Eye (tissue), 1 donor: ENCODE measurements at regions not wholly inside any gene's neighbourhood (a gene's known extent, or its start where the extent isn't known, plus 50 kb on each side); places are given as distances from the start of the nearest gene placed in this dataset.
"Not testable (repeated sequence)": the region's sequence is repeated elsewhere in the genome, so short reads cannot be mapped to it uniquely, and the experiment has no call there.

Experiments
- DNase-seq: peaks from one replicate; pipeline ENCODE4 v3.0.0-alpha.2; 2015

GRCh38 chr6:26267083-26267589, 97.9 kb upstream of the BTN3A2 start:
- no peak for DNase-seq

GRCh38 chr6:26268659-26269402, 96.2 kb upstream of the BTN3A2 start:
- peak; percentile 28 for DNase-seq

GRCh38 chr6:26269531-26270485, 95.2 kb upstream of the BTN3A2 start:
- DNase-seq = peak; percentile 47

- DNase-seq = no peak
Measured at GRCh38 chr6:26270486-26270861, 94.5 kb upstream of the BTN3A2 start.

- DNase-seq = peak; percentile 98
Measured at GRCh38 chr6:26270903-26271667, 93.9 kb upstream of the BTN3A2 start.

DNA sequence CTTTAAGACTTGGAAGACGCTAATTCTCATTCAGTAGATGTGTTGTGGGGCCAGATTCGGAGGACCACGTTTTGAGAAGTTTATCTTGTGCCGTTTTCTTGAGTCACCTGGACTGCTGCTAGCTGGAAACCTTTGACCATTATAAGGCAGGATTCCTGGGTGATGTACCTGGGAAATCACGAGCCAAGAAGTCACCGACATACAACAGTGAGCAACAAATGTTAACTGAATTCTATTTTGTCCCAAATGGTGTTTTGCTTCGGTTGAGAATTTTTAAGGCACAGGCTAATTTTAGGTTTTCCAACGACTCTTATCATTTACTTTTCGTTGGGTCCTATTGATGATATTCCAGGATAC, 93.4 kb upstream of the BTN3A2 start:
- no peak for DNase-seq

GRCh38 chr6:26272171-26272637, 92.8 kb upstream of the BTN3A2 start:
- no peak for DNase-seq

- DNase-seq = peak; percentile 72
Measured at GRCh38 chr6:26273673-26274588, 91.1 kb upstream of the BTN3A2 start.

- DNase-seq = no peak
Measured at GRCh38 chr6:26275663-26276062, 89.3 kb upstream of the BTN3A2 start.

DNA sequence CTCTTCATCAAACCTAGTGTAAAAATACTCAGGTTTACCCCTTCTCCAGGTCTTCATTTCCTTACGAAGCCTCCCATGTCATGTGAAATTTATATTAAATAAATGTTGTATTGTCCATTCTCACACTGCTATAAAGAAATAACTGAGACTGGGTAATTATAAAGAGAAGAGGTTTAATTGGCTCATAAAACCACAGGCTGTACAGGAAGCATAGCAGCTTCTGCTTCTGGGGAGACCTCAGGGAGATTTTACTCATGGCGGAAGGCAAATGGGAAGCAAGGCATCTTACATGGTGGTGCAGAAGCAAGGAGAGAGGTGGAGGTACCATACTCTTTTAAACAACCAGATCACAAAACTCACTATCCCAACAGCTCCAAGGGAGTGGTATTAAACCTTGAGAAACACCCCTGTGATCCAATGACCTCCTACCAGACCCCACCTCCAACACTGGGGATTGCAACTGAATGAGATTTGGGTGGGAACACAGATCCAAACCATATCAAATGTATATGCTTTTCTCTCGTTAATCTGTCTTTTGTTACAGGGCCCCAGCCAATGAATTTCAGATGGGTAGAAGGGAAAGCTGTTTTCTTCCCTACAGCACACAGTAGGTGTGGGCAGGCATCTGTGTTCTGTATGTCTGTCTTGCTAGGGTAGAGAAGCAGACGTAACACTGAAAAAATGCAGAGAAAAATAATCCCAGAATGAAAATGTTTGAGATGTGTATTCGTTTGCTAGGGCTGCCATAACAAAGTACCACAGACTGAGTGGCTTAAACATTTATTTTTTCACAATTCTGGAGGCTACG, 88.0 kb upstream of the BTN3A2 start:
- no peak for DNase-seq

DNA sequence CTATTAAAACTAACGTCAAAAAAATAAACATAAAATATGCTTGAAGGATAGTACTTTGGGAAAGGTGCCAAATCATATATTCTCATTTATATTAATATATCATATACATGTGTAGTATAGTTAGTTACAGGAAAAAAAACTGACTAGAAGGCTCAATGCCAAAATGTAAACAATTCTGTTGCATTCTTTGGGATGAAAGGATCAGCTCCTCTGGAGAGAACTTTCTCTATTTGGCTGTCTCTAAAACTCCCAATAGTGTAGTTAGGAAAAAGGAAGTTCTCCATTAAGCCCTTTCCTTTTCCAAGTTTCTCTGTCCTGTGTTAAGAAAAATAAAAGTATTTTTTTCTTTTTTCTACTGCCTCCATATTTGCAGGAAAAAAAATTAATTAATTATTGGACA, 86.5 kb upstream of the BTN3A2 start:
- DNase-seq = no peak

DNA sequence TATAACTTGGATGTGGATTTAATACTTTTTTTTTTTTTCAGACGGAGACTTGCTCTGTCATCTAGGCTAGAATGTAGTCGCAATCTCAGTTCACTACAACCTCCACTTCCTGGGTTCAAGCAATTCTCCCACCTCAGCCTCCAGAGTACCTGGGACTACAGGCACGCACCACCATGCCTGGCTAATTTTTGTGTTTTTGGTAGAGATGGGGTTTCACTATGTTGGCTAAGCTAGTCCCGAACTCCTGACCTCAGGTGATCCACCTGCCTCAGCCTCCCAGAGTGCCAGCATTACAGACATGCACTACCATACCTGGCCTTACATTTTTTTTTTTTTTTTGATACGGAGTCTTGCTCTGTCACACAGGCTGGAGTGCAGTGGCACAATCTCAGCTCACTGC, 85.6 kb upstream of the BTN3A2 start:
- DNase-seq = not testable (repeated sequence)

GRCh38 chr6:26280407-26280806, 84.6 kb upstream of the BTN3A2 start:
- no peak for DNase-seq

DNA sequence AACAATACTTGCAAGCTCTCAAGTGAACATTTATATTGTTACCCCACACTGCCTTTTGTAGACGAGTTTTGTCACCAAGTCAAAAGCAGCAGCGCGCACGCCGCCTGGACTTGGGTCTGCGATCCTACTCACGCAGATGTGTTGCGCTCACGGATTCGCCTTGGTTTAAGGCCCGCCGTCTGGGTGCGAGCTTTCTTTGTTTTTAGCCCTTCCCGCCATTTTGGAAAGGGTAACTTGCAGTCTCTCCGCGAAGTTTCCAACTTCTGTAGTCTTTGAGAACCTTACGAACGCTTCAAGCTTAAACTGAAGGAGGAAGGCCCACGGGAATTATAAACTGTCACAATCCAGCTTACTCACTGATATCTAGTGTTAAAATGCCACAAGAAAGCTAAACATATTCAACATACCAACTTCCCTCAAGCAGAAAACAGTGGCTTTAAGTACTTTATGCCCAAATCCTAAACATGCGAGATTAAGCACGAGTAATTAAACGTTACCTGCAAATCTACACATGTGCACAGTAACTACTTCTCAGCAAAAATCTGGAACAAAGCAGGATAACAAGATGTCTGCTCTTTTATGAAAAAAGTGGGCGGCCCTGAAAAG, 80.4 kb upstream of the BTN3A2 start:
- DNase-seq = peak; percentile 88

GRCh38 chr6:26285143-26286134, 79.6 kb upstream of the BTN3A2 start:
- DNase-seq = peak; percentile 100

GRCh38 chr6:26286168-26286877, 78.7 kb upstream of the BTN3A2 start:
- peak; percentile 98 for DNase-seq

- DNase-seq = no peak
Measured at GRCh38 chr6:26288155-26288554, 76.8 kb upstream of the BTN3A2 start.

- no peak for DNase-seq
Measured at GRCh38 chr6:26290941-26291340, 74.1 kb upstream of the BTN3A2 start.

- DNase-seq = no peak
Measured at GRCh38 chr6:26292709-26293108, 72.3 kb upstream of the BTN3A2 start.
